ENCODE measurements at regions not wholly inside any gene's neighbourhood (a gene's known extent, or its start where the extent isn't known, plus 50 kb on each side); places are given as distances from the start of the nearest gene placed in this dataset.

DNA sequence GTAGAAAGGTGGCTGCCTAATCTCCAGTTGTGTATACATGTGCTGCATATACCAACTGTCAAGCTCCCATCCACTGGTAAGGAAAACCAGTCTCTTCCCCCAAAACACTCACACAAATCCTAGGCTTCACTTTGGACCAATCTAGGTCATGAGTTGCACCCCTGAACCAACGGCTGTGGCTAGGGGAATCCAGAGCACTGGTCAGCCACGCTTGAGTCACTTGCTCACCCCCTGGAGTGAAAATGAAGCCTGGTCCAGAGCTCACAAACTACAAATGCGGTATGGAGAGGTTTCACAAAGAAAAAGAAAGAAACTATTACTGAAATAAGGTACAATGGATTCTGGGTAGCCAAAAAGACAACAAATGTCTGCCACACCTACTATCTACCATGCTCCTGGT, 66.1 kb upstream of the NLK start:
- no peak overlapping the region for H3K27ac ChIP-seq (ENCODE audit: low read length)
- no peaks in the 10 kb centered on the region for H4K20me1 ChIP-seq (ENCODE audit: insufficient read depth)
- no peaks in the 10 kb centered on the region for H3K36me3 ChIP-seq (ENCODE audit: insufficient read depth, low read length)
- no peaks in the 10 kb centered on the region for H3F3A ChIP-seq (ENCODE audit: insufficient read depth, low read length, poor library complexity, severe bottlenecking)
- no peaks in the 10 kb centered on the region for H3K27me3 ChIP-seq (ENCODE audit: insufficient read depth, low read depth, low read length)
- no peak overlapping the region for H3K4me3 ChIP-seq (ENCODE audit: low read length)
- no peak overlapping the region for H2AFZ ChIP-seq (ENCODE audit: low read depth, low read length)
- H3K9me2 ChIP-seq (ENCODE audit: insufficient read depth, low read length): no peaks in the 10 kb centered on the region
- H3K9me3 ChIP-seq (ENCODE audit: low read length): no peaks in the 10 kb centered on the region
- no peaks in the 10 kb centered on the region for H3K79me2 ChIP-seq (replicated peaks; ENCODE audit: insufficient read depth, low read length)
- H3K4me2 ChIP-seq (ENCODE audit: low read length): no peak overlapping the region
- H3K9ac ChIP-seq (ENCODE audit: low read length): no peak overlapping the region
- TF ChIP-seq REST (IDR thresholded peaks at IDR 0.05; ENCODE audit: borderline replicate concordance) (no peak), TAF1 (IDR thresholded peaks at IDR 0.05; ENCODE audit: low read depth) (no peak), RAD21 (conservative IDR thresholded peaks at IDR 0.05) (no peak), SMC3 (conservative IDR thresholded peaks at IDR 0.05; ENCODE audit: poor library complexity) (no peak)

- H3K9ac ChIP-seq (ENCODE audit: low read length): no peak overlapping the region
- H4K20me1 ChIP-seq (ENCODE audit: insufficient read depth): no peaks in the 10 kb centered on the region
- H3K36me3 ChIP-seq (ENCODE audit: insufficient read depth, low read length): no peaks in the 10 kb centered on the region
- no peaks in the 10 kb centered on the region for H3K9me3 ChIP-seq (ENCODE audit: low read length)
- no peaks in the 10 kb centered on the region for H3K27me3 ChIP-seq (ENCODE audit: insufficient read depth, low read depth, low read length)
- TF ChIP-seq EZH2 (IDR thresholded peaks at IDR 0.05; ENCODE audit: borderline replicate concordance, insufficient read depth, low read length, poor library complexity, severe bottlenecking): no peak
- no peak for TF ChIP-seq MXI1 (conservative IDR thresholded peaks at IDR 0.05; ENCODE audit: poor library complexity, severe bottlenecking)
- TF ChIP-seq REST (IDR thresholded peaks at IDR 0.05; ENCODE audit: borderline replicate concordance): no peak
- TF ChIP-seq POLR2AphosphoS5 (IDR thresholded peaks at IDR 0.05): no peak
- no peak for TF ChIP-seq SMC3 (conservative IDR thresholded peaks at IDR 0.05; ENCODE audit: poor library complexity)
- TF ChIP-seq EP300 (conservative IDR thresholded peaks at IDR 0.05; ENCODE audit: poor library complexity, severe bottlenecking): no peak
- TF ChIP-seq, protein P1, sequence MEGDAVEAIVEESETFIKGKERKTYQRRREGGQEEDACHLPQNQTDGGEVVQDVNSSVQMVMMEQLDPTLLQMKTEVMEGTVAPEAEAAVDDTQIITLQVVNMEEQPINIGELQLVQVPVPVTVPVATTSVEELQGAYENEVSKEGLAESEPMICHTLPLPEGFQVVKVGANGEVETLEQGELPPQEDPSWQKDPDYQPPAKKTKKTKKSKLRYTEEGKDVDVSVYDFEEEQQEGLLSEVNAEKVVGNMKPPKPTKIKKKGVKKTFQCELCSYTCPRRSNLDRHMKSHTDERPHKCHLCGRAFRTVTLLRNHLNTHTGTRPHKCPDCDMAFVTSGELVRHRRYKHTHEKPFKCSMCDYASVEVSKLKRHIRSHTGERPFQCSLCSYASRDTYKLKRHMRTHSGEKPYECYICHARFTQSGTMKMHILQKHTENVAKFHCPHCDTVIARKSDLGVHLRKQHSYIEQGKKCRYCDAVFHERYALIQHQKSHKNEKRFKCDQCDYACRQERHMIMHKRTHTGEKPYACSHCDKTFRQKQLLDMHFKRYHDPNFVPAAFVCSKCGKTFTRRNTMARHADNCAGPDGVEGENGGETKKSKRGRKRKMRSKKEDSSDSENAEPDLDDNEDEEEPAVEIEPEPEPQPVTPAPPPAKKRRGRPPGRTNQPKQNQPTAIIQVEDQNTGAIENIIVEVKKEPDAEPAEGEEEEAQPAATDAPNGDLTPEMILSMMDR (IDR thresholded peaks at IDR 0.05; ENCODE audit: poor library complexity, severe bottlenecking): no peak
- no peak for TF ChIP-seq RAD21 (conservative IDR thresholded peaks at IDR 0.05)
- TF ChIP-seq TAF1 (IDR thresholded peaks at IDR 0.05; ENCODE audit: low read depth): no peak
- H3K4me3 ChIP-seq (ENCODE audit: low read length): no peak overlapping the region
- H3F3A ChIP-seq (ENCODE audit: insufficient read depth, low read length, poor library complexity, severe bottlenecking): no peaks in the 10 kb centered on the region
- H3K79me2 ChIP-seq (replicated peaks; ENCODE audit: insufficient read depth, low read length): no peaks in the 10 kb centered on the region
- no peaks in the 10 kb centered on the region for H3K9me2 ChIP-seq (ENCODE audit: insufficient read depth, low read length)
- H2AFZ ChIP-seq (ENCODE audit: low read depth, low read length): no peak overlapping the region
- no peak overlapping the region for H3K27ac ChIP-seq (ENCODE audit: low read length)
- no peak overlapping the region for H3K4me2 ChIP-seq (ENCODE audit: low read length)
Measured at GRCh38 chr17:27977751-27978688, 64.5 kb upstream of the NLK start.

Data from neural cell (in vitro differentiated cells).